Hypothalamus (tissue), 51 donors: ENCODE measurements at regions not wholly inside any gene's neighbourhood (a gene's known extent, or its start where the extent isn't known, plus 50 kb on each side); places are given as distances from the start of the nearest gene placed in this dataset.
A peak's percentile ranks its signal among the peaks of the same experiment; 100 is the strongest.
"Not testable (repeated sequence)": the region's sequence is repeated elsewhere in the genome, so short reads cannot be mapped to it uniquely, and the experiment has no call there.

ENCODE experiments used
- DNase-seq, 51 donors: peaks; one replicate each; lab custom pipeline; 2025; lab: John Stamatoyannopoulos, UW

DNA sequence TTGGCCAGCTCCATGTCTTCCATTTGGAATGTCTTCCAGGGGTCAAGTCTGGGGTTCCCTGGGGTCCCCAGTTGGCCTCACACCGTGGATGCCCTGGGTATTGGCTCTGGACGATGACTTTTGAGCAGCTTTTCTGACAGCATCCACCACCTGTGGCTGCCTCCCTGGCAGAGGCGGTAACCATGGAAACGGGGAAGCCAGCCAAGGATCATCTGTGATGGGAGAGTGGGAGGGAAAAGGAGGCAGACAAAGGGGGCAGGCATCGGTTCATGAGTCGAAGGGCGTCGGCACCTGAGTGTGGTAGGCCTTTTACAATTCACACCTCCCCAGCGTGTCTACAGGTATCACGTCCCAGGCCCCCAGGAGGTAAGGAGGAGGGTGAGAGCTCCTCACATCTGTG, 152.2 kb downstream of the ASMT start:
- peak in 22 of 51 donors; percentile 1 to 61 (median 14) for DNase-seq

DNA sequence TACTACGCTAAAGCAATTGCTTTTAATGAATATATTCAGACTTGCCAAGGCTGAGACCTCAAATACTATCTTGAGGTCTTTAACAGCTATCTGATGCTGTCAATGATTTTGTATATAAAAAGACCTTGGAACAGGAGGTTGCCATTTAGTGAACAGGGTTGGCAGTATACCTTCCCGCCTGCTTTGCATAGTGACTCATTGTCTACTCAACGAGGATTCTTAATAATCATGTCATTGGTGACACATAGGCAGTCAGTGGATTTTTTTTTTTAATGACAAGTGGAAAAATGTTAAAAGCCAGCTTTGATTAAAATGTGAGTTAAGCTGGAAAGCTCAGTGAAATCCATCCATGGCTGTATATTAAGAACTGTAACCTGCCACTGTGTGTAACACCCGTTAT, 164.0 kb downstream of the ASMT start:
- DNase-seq, result no peak

DNA sequence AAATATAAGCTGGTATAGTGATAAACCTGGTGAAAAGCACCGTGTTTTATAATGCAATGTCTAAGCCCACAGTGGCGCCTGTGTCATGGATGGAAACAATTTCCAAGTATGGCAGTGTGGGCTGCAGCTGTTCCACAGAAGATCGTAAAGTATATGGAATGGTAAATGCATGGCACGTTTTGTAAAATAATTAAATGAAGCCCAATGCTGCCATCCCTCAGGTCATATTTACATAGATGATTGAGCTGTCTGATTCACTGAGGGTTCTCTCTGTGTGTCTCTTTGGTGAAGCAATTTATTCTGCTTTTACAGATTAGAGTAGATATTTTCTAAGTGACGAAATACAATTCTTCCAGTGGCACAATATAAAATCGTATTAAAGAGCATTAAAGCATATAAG, 164.8 kb downstream of the ASMT start:
- DNase-seq, result no peak

DNA sequence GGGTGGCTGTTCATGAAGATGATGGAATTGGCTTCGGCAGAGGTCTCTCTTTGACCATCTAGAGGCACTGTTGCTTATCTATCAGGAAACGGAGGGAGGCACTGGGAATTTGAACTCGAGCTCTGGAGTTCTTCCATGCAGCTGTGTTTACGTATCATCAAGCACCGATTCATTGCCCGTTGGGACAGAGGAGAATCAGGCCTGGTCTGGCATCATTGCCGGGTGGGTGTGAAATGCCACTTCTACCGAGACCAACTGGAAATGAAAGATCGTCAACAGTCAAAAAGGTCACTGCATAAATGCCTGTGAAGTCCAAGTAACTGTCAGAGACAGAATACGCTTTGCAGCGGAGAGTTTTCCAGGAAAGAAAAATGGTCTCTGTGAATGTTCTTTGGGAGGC, 166.9 kb downstream of the ASMT start:
- DNase-seq, result no peak

- DNase-seq, result no peak
Observed at GRCh38 chrX:1784773-1785172, 169.9 kb downstream of the ASMT start.

- no peak for DNase-seq
Observed at GRCh38 chrX:1788300-1788911, 173.5 kb downstream of the ASMT start.

DNA sequence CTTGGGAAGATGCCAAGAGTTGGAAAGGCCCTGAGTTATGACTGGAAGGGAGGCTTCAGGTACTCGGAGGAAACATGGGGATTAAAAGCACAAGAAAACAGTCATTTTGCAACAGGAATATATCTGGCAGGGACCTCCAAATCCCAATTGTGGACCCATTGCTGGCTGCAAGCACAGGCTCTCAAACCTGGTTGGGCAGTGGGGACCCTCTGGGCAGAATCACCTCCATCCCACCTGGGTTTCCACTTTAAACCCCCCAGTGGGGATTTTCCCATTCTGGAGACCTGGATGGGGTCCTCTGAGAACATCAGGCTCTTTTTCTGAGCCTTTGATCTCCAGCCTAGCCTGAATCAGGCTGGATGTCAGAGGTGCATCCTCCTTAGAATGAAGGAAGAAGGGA, 177.8 kb downstream of the ASMT start:
- DNase-seq, result no peak

DNA sequence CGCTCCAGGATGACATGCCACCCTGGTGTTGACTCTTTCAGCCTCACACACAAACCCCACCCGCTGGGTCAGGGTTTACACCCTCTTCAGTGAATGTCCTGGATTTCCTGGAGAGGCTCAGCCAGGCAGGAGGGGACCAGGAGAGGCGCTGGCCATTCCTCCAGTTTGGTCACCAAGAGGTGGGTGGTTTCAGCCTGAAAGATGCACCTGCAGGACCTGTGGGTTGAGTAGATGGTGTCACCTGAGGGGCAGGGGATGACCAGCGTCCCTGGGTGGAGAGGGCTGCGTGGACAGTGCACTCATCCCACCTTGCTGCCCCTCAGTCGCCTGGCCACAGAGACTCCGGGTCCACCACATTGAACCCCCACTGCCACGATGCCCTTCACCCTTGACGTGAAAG, 179.7 kb downstream of the ASMT start:
- DNase-seq, result no peak

- DNase-seq, result no peak
Observed at GRCh38 chrX:1802912-1803311, 188.1 kb downstream of the ASMT start.

- no peak for DNase-seq
Observed at GRCh38 chrX:1803741-1804140, 188.9 kb downstream of the ASMT start.

DNA sequence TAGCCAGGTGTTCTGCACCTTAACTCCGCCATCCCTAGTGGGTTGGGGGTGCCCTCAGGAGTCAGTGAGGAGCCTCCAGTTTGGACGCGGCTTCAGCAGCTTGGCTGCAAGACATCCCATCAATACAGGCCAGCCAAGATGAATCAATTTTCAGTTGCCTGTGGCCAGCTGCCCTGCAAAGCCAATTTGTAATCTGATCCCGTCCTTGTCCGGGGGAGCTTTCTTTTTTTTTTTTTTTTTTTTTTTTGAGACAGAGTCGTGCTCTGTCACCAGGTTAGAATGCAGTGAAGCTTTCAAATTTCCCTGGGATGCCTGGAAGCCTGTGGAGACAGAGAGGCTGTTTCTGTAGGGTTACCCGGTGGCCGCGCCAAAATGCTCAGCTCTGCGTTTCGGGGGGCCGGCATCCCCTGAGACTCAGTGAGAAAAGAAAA, 192.5 kb downstream of the ASMT start:
- peak in 1 of 51 donors; percentile 2 for DNase-seq

GRCh38 chrX:1809581-1809980, 194.7 kb downstream of the ASMT start:
- DNase-seq, result no peak

- DNase-seq, result no peak
Observed at GRCh38 chrX:1813809-1814208, 198.9 kb downstream of the ASMT start.

DNA sequence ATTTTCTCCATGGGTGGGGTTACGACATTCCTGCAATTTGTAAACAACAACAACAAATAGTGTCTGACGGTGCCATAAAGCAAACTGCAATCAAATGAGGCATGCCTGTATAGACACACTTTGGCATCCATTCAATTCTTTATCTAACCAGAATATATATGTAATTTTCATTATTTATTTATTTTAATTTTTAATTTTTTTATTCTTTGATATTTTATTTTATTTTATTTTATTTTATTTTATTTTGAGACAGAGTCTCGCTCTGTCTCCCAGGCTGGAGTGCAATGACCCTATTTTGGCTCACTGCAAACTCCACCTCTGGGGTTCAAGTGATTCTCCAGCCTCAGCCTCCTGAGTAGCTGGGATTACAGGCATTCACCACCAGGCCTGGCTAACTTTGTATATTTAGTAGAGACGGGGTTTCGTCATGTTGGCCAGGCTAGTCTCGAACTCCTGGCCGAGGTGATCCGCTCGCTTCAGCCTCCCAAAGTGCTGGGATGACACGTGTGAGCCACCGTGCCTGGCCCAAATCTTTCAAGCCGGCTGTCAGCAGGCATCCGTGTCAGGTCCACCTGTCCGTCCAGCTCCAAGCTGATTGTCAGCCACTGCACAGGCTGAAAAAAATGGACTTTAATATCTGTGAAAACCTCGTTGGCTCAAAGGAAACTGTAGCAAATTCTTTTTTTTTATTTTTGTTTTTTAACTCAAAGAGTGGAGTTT, 200.8 kb downstream of the ASMT start:
- no peak for DNase-seq

DNA sequence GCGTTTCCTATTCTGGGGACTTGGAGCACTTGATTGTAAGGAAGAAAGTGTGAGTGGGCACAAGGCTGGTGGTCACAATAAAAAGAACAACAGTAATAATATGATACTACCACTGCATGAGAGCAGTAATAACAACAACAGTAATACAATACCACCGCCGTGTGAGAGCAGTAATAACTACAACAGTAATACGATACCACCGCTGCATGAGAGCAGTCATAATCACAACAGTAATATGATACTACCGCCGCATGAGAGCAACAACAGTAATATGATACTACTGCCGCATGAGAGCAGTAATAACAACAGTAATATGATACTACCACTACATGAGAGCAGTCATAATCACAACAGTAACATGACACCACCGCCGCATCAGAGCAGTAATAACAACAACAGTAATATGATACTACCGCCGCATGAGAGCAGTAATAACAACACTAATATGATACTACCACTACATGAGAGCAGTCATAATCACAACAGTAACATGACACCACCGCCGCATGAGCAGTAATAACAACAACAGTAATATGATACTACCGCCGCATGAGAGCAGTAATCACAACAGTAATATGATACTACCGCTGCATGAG, 201.6 kb downstream of the ASMT start:
- not testable (repeated sequence) for DNase-seq

DNA sequence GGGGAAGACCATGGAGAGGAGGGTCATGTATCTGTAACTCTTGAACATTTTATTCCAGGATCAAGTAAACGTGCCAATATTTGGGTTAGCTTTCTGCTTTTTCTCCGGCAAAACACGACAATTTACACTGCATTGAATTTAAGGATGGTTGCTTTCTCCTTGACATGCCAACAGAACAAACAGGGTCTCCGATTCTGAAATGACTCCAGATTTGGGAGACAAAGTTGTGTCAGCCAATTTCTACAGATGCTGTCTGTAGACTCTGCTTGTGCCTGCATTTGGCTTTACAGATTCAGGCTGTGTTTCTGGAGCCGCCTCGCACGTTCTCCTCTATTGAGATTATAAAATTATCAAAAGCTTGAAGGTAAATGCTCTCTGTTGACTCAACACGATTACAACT, 207.0 kb downstream of the ASMT start:
- no peak for DNase-seq

GRCh38 chrX:1824855-1825254, 210.0 kb downstream of the ASMT start:
- no peak for DNase-seq

GRCh38 chrX:1833656-1834360, 218.9 kb downstream of the ASMT start:
- DNase-seq, result no peak

DNA sequence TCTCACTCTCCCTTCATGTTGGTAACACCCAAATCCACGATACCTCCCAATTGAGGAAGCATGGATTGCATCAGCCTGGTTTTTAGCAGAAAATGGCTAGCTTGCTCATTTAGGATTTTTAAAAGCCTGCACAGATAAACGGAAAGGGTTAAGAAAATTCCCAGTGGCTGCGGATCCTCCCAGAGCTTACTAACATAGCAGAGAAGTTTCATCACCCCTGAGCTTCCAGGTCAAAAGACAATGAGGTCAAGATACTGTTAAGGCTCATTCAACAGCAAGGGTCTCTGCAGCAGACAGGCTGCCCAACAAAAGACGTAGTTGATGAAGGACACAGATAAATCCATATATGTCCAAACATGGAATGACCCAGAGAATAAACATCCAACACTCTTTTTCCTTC, 220.2 kb downstream of the ASMT start:
- no peak for DNase-seq

- DNase-seq, result no peak
Observed at GRCh38 chrX:1836683-1837082, 221.8 kb downstream of the ASMT start.

DNA sequence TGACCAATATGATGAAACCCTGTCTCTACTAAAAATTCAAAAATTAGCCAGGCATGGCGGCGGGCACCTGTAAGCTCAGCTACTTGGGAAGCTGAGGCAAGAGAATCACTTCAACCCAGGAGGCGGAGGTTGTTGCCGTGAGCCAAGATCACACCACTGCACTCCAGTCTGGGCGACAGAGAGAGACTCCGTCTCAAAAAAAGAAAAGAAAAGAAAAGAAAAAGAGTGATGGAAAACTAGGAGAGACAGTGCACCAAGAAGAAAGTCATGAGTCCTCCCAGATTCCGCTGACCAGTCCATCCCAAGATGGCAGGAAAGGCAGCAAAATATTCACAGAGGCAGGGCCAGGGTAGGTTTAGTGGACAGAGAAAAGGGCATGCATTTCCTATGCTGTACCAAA, 226.9 kb downstream of the ASMT start:
- no peak for DNase-seq

DNA sequence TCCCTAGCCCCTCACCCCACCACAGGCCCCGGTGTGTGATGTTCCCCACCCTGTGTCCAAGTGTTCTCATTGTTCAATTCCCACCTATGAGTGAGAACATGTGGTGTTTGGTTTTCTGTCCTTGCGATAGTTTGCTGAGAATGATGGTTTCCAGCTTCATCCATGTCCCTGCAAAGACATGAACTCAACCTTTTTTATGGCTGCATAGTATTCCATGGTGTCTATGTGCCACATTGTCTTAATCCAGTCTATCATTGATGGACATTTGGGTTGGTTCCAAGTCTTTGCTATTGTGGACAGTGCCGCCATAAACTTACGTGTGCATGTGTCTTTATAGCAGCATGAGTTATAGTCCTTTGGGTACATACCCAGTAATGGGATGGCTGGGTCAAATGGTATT, 232.1 kb downstream of the ASMT start:
- DNase-seq, result not testable (repeated sequence)
